Astrocyte (in vitro differentiated cells and primary cell): ENCODE measurements at regions not wholly inside any gene's neighbourhood (a gene's known extent, or its start where the extent isn't known, plus 50 kb on each side); places are given as distances from the start of the nearest gene placed in this dataset.

Experiments
- DNase-seq: peaks from one replicate; pipeline ENCODE4 v3.0.0-alpha.2; 2010; ENCODE audit warnings: low read depth
- FAIRE-seq: peaks from 2 replicates; lab custom pipeline; 2011; peaks lifted over from hg19 to GRCh38; lab: Jason Lieb, UNC
- H2AFZ ChIP-seq: 2 replicates; pipeline ENCODE4 v1.6.0; 2012; ENCODE audit warnings: low read depth, low read length, inconsistent platforms
- H3K27ac ChIP-seq: 2 replicates; pipeline ENCODE4 v1.5.1; 2011; ENCODE audit warnings: low read depth, low read length, inconsistent platforms
- H3K27me3 ChIP-seq: 2 replicates; pipeline ENCODE4 v1.6.0; 2011; ENCODE audit warnings: low read length, inconsistent platforms; ENCODE audit not compliant: insufficient read depth
- H3K36me3 ChIP-seq: 2 replicates; pipeline ENCODE4 v1.5.1; 2011; ENCODE audit warnings: low read length, inconsistent platforms; ENCODE audit not compliant: insufficient read depth
- H3K4me1 ChIP-seq: 2 replicates; pipeline ENCODE4 v1.5.1; 2011; ENCODE audit warnings: low read length, inconsistent platforms; ENCODE audit not compliant: insufficient read depth
- H3K4me2 ChIP-seq: 2 replicates; pipeline ENCODE4 v1.6.0; 2012; ENCODE audit warnings: low read length, inconsistent platforms
- H3K4me3 ChIP-seq: 2 replicates; pipeline ENCODE4 v1.5.1; 2011; ENCODE audit warnings: low read depth, mild to moderate bottlenecking, low read length, inconsistent platforms; ENCODE audit not compliant: insufficient read depth
- H3K79me2 ChIP-seq: 2 replicates; pipeline ENCODE4 v1.6.0; 2012; ENCODE audit warnings: mild to moderate bottlenecking, low read length, inconsistent platforms; ENCODE audit not compliant: insufficient read depth
- H3K9ac ChIP-seq: 2 replicates; pipeline ENCODE4 v1.6.0; 2012; ENCODE audit warnings: mild to moderate bottlenecking, low read length, inconsistent platforms
- H3K9me3 ChIP-seq: 2 replicates; pipeline ENCODE4 v1.5.1; 2012; ENCODE audit warnings: low read depth, mild to moderate bottlenecking, low read length, inconsistent platforms; ENCODE audit not compliant: insufficient read depth
- H4K20me1 ChIP-seq: 2 replicates; pipeline ENCODE4 v1.6.0; 2012; ENCODE audit warnings: low read length, inconsistent platforms; ENCODE audit not compliant: insufficient read depth
- H3K27ac Mint-ChIP-seq: one replicate; pipeline ENCODE4 v1.8.0; 2021; ENCODE audit warnings: mild to moderate bottlenecking, mixed read lengths; ENCODE audit not compliant: unreplicated experiment
- H3K27me3 Mint-ChIP-seq: one replicate; pipeline ENCODE4 v1.8.0; 2021; ENCODE audit warnings: low read depth, mixed read lengths; ENCODE audit not compliant: unreplicated experiment
- H3K36me3 Mint-ChIP-seq: one replicate; pipeline ENCODE4 v1.8.0; 2021; ENCODE audit warnings: low read depth, mixed read lengths; ENCODE audit not compliant: unreplicated experiment
- H3K4me1 Mint-ChIP-seq: one replicate; pipeline ENCODE4 v1.8.0; 2021; ENCODE audit warnings: low read depth, mixed read lengths; ENCODE audit not compliant: unreplicated experiment
- H3K4me3 Mint-ChIP-seq: one replicate; pipeline ENCODE4 v1.8.0; 2021; ENCODE audit warnings: mild to moderate bottlenecking, moderate library complexity, mixed read lengths; ENCODE audit not compliant: unreplicated experiment
- H3K9me3 Mint-ChIP-seq: one replicate; pipeline ENCODE4 v1.8.0; 2021; ENCODE audit warnings: mild to moderate bottlenecking, mixed read lengths; ENCODE audit not compliant: unreplicated experiment
- CTCF ChIP-seq: IDR thresholded peaks from 2 replicates; pipeline ENCODE4 v1.5.1; 2011; ENCODE audit warnings: low read depth, mild to moderate bottlenecking, inconsistent platforms, low read length, moderate library complexity; ENCODE audit not compliant: insufficient read depth
- EZH2 ChIP-seq: IDR thresholded peaks from 2 replicates; pipeline ENCODE4 v1.6.1; 2012; ENCODE audit warnings: mild to moderate bottlenecking, low read length, inconsistent platforms; ENCODE audit not compliant: insufficient read depth

- no peaks in the 10 kb centered on the region for H3K9me3 Mint-ChIP-seq
- no peak overlapping the region for H3K4me3 Mint-ChIP-seq
- no peaks in the 10 kb centered on the region for H3K4me1 Mint-ChIP-seq
- no peaks in the 10 kb centered on the region for H4K20me1 ChIP-seq
- no peak overlapping the region for H3K4me2 ChIP-seq
- no peaks in the 10 kb centered on the region for H3K36me3 Mint-ChIP-seq
- no peak overlapping the region for H3K4me3 ChIP-seq
- TF ChIP-seq EZH2 = no peak
- no peak for TF ChIP-seq CTCF
- no peaks in the 10 kb centered on the region for H3K27me3 Mint-ChIP-seq
- H3K79me2 ChIP-seq = no peaks in the 10 kb centered on the region
- H3K4me1 ChIP-seq = no peaks in the 10 kb centered on the region
- H3K27ac Mint-ChIP-seq = no peak overlapping the region
- H2AFZ ChIP-seq = no peak overlapping the region
- H3K9me3 ChIP-seq = no peaks in the 10 kb centered on the region
- no peaks in the 10 kb centered on the region for H3K36me3 ChIP-seq
- no peak for FAIRE-seq
- H3K9ac ChIP-seq = no peak overlapping the region
- no peak for DNase-seq
- no peak overlapping the region for H3K27ac ChIP-seq
- H3K27me3 ChIP-seq = no peaks in the 10 kb centered on the region
These were observed 424.3 kb upstream of the CXADR start for GRCh38 chr21:17088500-17088899.

- peak; percentile 4 for DNase-seq
- no peak for FAIRE-seq
- H3K27ac Mint-ChIP-seq = no peak overlapping the region
These were observed 423.8 kb upstream of the CXADR start for GRCh38 chr21:17089091-17089491.

More at GRCh38 chr21:17089091-17089491, 423.8 kb upstream of the CXADR start:
- no peaks in the 10 kb centered on the region for H3K36me3 Mint-ChIP-seq
- Histone ChIP-seq H3K79me2 (no peaks in the 10 kb centered on the region), H3K4me1 (no peaks in the 10 kb centered on the region), H3K36me3 (no peaks in the 10 kb centered on the region), H2AFZ (no peak overlapping the region), H4K20me1 (no peaks in the 10 kb centered on the region), H3K4me2 (no peak overlapping the region), H3K27ac (no peak overlapping the region), H3K9ac (no peak overlapping the region), H3K27me3 (no peaks in the 10 kb centered on the region), H3K9me3 (no peaks in the 10 kb centered on the region), H3K4me3 (no peak overlapping the region)
- no peaks in the 10 kb centered on the region for H3K9me3 Mint-ChIP-seq
- no peaks in the 10 kb centered on the region for H3K27me3 Mint-ChIP-seq
- no peaks in the 10 kb centered on the region for H3K4me1 Mint-ChIP-seq
- no peak overlapping the region for H3K4me3 Mint-ChIP-seq
- no peak for TF ChIP-seq EZH2
- no peak for TF ChIP-seq CTCF
